Bronchial epithelial cell (primary cell): ENCODE measurements at regions not wholly inside any gene's neighbourhood (a gene's known extent, or its start where the extent isn't known, plus 50 kb on each side); places are given as distances from the start of the nearest gene placed in this dataset.

ENCODE experiments used
- DNase-seq: peaks from one replicate; pipeline ENCODE4 v3.0.0-alpha.2; 2010; ENCODE audit warnings: low read depth
- FAIRE-seq: peaks from 2 replicates; lab custom pipeline; 2011; peaks lifted over from hg19 to GRCh38; lab: Jason Lieb, UNC
- H3K27me3 ChIP-seq: 2 replicates; pipeline ENCODE4 v1.5.1; 2011; ENCODE audit warnings: low read length; ENCODE audit not compliant: control insufficient read depth, insufficient read depth
- H3K36me3 ChIP-seq: 2 replicates; pipeline ENCODE4 v1.5.1; 2011; ENCODE audit warnings: low read length; ENCODE audit not compliant: control insufficient read depth, insufficient read depth
- H3K4me3 ChIP-seq: 2 replicates; pipeline ENCODE4 v1.5.1; 2011; ENCODE audit warnings: mild to moderate bottlenecking, low read depth, low read length, control low read depth
- TF ChIP-seq, protein P1 (sequence below): IDR thresholded peaks from 2 replicates; pipeline ENCODE4 v1.5.1; 2011; ENCODE audit warnings: mild to moderate bottlenecking, moderate library complexity, low read length, control low read depth, inconsistent platforms; ENCODE audit not compliant: insufficient read depth, severe bottlenecking

DNA sequence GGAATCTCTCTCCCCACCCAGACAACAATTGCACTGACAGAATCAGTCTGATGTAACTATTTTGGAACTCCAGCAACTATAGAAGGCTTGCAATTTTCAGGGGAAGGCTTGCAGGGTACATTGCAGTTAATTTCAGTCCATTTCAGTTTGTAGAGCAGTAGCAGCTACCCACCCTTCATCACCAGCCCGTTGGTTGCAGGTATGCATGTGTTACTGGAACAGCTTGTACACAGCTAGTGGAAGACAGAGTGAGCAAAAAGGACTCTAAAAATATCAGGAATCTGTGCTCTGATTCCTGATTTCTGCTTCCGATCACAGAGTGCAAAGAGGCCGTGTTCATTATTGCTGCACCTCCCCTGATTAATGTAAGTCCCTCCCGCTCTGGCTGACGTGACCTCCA, 449.0 kb downstream of the NPHP4 start:
- H3K4me3 ChIP-seq: no peak overlapping the region
- H3K27me3 ChIP-seq: no peaks in the 10 kb centered on the region
- TF ChIP-seq, protein P1, sequence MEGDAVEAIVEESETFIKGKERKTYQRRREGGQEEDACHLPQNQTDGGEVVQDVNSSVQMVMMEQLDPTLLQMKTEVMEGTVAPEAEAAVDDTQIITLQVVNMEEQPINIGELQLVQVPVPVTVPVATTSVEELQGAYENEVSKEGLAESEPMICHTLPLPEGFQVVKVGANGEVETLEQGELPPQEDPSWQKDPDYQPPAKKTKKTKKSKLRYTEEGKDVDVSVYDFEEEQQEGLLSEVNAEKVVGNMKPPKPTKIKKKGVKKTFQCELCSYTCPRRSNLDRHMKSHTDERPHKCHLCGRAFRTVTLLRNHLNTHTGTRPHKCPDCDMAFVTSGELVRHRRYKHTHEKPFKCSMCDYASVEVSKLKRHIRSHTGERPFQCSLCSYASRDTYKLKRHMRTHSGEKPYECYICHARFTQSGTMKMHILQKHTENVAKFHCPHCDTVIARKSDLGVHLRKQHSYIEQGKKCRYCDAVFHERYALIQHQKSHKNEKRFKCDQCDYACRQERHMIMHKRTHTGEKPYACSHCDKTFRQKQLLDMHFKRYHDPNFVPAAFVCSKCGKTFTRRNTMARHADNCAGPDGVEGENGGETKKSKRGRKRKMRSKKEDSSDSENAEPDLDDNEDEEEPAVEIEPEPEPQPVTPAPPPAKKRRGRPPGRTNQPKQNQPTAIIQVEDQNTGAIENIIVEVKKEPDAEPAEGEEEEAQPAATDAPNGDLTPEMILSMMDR: no peak
- no peaks in the 10 kb centered on the region for H3K36me3 ChIP-seq
- DNase-seq (no peak), FAIRE-seq (no peak)

DNA sequence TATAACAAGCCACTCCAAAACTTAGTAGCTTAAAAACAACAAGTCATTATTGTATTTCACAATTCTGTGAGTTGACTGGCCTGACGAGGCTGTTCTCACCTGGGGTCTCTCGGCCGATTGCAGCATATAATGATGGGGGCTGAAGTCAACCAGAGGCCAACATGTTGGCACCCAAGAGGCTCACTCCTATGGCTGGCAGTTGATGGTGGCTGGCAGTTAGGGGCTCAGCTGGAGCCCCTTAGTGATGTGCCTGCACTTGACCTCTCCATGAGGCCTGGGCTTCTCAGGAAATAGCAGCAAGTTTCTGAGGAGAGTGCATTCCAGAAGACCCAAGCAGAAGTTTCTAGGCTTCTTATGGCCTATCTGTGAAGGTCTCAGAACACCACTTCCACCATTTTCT, 459.4 kb downstream of the NPHP4 start:
- TF ChIP-seq, protein P1: no peak
- Histone ChIP-seq H3K36me3 (no peaks in the 10 kb centered on the region), H3K4me3 (no peak overlapping the region), H3K27me3 (no peaks in the 10 kb centered on the region)
- FAIRE-seq (no peak), DNase-seq (no peak)

DNA sequence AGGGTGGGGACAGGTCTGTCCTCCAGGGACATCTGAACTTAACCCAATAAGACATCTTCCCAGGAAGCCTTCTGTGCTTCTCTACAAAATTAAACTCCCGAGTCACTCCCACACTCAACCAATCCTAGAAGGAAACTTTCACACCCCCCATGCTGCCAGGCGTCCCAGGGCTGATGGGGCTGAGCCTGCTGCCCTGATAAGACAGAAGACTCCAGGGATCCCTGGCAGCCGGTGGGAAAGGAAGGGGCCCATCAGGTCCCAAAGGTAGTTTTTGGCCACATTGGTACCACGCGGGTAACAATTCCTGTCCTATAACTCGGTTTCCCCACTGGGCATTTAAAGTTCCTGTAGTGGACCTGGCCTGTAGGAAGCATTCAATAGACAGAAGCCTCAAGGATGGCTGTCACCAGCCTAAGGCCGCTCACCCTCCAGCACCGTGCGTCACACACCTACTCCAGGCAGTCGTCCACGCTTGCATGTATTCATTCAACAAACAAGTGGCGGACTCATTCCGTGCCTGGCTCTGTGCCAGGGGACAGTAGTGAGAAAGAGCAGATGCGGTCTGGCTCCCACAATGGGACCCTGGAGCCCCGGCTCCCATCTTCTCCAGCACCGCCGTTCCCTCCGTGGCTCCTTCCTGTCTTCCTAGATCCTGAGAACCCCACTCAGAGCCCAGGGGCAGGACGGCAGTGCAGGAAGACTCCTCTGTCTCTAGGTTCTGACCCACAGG, 465.2 kb downstream of the NPHP4 start:
- no peaks in the 10 kb centered on the region for H3K36me3 ChIP-seq
- FAIRE-seq: no peak
- H3K27me3 ChIP-seq: no peaks in the 10 kb centered on the region
- DNase-seq: no peak
- H3K4me3 ChIP-seq: no peak overlapping the region
- TF ChIP-seq, protein P1: no peak

GRCh38 chr1:5526385-5526750, 465.9 kb downstream of the NPHP4 start:
- DNase-seq (no peak), FAIRE-seq (no peak)
- TF ChIP-seq, protein P1: no peak
- Histone ChIP-seq H3K4me3 (no peak overlapping the region), H3K27me3 (no peaks in the 10 kb centered on the region), H3K36me3 (no peaks in the 10 kb centered on the region)

DNA sequence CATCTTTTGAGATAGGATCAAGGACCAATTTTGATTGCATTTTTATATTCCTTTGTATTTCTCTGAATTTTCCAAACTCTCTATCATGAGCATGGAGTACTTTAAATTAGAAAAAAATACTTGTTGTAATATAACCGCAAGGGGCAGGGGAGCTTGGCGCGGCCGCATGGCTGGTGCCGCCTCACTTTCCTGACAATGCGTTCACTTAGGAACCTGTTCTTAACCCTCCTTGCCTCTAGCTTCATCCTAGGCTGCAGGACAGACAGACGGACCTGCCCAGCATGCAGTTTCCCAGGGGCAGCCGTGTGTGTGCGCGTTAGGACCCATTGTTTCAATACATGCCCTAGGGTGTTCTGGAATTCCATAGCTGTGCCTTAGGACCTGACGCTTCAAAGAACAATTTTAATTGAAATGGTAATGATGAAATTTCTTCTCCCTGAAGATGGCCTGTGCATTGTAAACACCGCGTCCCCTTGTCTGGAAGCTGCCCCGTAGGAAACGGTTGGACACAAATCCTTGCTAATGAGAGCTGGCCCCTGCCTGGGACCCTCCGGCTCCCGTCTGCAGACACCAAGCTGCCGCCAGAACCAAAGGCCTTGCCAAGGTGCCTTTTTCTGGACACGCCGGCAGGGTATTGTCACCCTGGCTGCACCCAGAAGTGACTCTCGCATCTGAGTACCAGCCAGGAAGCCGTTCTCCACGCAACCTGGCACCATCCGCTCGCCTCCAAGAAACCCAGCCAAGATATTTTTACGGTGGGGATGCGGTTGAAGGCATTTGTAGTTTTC, 466.4 kb downstream of the NPHP4 start:
- Histone ChIP-seq H3K36me3 (no peaks in the 10 kb centered on the region), H3K27me3 (no peaks in the 10 kb centered on the region), H3K4me3 (no peak overlapping the region)
- DNase-seq (no peak), FAIRE-seq (no peak)
- TF ChIP-seq, protein P1: no peak
